Stimulated activated CD4-positive, alpha-beta T cell treated with anti-CD3 and anti-CD28 coated beads, TNF-alpha, amount 100 ng/mL, for 4 hours (primary cell): ENCODE measurements at regions not wholly inside any gene's neighbourhood (a gene's known extent, or its start where the extent isn't known, plus 50 kb on each side); places are given as distances from the start of the nearest gene placed in this dataset.
"Not testable (repeated sequence)": the region's sequence is repeated elsewhere in the genome, so short reads cannot be mapped to it uniquely, and the experiment has no call there.

Experiments used
- DNase-seq, 3 experiments: peaks; one replicate each; pipeline ENCODE4 v3.0.0-alpha.2; 2020; ENCODE audit warnings: low read depth in 3 of 3

- DNase-seq = not testable (repeated sequence)
These were observed 101.9 kb upstream of the SEC22B start for GRCh38 chr1:120278259-120278610.

DNA sequence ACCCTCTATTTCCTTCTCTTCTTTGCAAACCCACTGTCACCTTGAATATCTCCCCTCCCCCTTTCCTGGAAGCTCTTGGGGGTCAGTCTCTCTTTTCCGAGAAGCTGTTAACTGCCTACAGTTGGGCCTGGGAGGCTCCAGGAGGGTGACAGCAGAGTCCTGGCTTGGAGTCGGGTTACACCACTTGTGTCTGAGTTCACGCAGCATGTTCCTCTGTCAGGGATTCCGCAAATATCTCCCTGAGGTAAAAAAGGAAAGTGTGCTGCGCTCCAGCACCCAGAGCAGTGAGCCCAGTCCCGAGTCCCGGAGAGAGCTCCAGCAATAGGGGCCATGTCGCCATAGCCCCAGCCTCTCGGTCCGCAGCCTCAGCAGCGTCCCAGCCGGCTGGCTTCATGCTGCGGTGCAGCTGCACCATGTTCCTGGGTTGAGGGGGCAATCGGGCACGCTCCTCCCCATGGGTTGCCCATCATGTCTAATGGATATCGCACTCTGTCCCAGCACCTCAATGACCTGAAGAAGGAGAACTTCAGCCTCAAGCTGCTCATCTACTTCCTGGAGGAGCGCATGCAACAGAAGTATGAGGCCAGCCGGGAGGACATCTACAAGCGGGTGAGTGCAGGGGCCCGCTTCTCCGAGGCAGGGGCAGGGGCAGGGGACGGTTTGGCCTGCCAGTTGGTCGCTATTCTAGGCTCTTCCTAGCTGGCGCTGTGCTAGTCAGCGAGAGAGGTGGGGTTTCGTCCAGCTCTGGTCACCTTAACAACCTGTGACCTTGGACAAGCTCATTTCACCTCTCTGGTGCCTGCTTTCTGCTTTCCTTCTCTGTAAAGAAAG is 101.3 kb upstream of the SEC22B start:
- DNase-seq = not testable (repeated sequence)

DNA sequence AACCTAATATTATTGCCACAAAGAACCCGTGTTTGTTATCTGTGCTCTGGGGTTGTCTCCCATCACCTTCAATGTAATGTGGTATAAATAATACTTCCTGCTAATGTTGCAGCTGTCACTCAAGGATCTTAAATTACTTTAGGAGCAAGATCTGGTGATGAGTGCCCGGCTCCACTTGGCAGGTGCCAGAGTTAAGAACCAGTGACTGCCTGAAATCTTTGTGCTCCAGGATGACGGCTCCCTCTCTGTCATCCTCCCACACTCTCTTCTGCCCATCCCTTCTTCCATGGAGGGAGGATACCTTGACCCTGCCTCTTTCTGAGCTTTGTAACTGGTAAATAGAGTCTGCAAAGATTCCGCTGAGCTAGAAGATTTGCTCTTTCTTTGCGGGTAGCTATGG is 100.4 kb upstream of the SEC22B start:
- not testable (repeated sequence) for DNase-seq

DNA sequence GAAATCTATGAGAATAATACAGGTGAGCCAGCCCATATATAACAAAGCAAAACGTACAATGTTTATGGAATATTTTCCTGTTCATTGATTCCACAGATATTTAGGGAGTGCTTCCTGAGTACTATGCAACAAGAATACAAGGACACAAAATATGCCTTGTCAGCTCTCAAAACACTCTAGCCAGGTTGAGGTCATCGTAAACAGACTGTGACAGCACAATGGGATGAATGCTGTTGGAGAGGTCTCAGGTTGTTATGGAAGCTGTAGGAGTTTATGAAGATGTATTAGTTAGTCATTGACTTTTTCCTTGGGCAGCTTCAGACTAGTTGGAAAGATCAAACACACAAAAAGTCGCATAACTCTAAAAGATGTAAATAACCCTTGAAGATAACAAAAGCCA is 98.1 kb upstream of the SEC22B start:
- DNase-seq = not testable (repeated sequence)

- DNase-seq = not testable (repeated sequence)
These were observed 97.0 kb upstream of the SEC22B start for GRCh38 chr1:120273363-120273762.

DNA sequence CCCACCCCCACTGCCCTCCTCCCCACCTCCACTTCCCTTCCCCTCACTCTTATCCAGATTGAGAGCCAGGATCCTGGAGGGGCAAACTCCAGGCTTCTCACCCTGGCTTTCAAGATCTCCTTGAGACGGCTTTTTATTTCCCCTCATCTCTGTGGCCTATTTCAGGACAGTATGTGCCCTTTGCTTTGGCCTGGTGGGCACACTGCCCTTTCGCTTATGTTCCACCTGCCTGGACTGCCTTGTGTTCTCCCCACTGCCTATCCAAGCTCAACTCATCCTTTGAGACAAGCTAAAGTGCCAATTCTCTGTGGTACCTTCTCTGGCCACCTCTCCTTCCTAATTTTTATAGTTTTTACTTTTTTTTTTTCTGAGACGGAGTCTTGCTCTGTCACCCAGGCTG is 95.9 kb upstream of the SEC22B start:
- not testable (repeated sequence) for DNase-seq

GRCh38 chr1:120271561-120272221 is 95.4 kb upstream of the SEC22B start:
- DNase-seq = not testable (repeated sequence)

DNA sequence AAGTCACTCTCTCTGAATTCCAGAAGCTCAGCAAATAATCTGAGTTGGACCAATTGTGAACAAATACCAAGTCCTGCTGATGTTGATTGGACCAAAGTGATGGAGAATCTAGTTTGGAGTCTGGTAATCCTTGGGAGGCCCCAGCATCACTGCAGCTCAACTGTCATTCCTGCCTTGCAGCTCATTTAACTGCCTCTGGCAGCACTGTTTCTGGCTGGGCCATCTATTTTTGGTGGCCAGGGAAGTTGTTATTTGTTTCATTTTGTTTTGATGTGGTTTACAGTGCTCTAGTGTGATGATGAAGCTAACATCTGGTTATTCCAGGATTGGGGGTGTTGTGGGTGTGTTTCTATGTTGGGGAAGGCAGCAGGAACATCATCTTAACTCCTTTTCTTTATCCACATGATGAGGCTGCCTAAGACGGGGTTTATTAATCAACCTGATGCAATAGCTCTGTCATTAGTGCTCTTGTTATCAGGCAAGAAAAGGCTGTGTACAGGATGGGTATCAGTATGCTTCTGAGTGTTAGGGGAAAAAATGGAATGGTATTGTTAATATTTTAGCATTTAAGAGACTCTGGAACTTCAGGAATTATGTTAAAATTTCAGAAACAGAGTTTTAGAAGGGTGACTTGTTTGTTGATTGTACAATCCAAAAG is 91.7 kb upstream of the SEC22B start:
- not testable (repeated sequence) for DNase-seq

GRCh38 chr1:120264564-120264963 is 88.2 kb upstream of the SEC22B start:
- not testable (repeated sequence) for DNase-seq

GRCh38 chr1:120262791-120263751 is 86.8 kb upstream of the SEC22B start:
- DNase-seq = not testable (repeated sequence)

DNA sequence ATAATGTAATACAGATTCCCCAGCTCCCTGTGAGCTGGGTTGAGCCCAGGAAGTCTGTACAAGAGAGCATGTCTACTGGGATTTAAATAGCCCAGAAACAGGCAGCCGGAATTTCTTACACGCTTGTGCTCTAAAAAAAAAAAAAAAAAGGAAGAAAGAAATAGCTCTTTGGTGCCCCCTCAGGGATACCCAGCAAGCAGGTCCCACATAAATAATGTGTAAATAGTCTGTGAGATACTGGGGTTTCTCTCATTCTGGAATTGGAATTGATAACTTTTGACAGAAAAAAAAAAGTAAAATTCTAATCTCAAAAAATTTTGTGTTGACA is 81.4 kb upstream of the SEC22B start:
- DNase-seq = not testable (repeated sequence)

GRCh38 chr1:120257064-120257777 is 80.9 kb upstream of the SEC22B start:
- not testable (repeated sequence) for DNase-seq

DNA sequence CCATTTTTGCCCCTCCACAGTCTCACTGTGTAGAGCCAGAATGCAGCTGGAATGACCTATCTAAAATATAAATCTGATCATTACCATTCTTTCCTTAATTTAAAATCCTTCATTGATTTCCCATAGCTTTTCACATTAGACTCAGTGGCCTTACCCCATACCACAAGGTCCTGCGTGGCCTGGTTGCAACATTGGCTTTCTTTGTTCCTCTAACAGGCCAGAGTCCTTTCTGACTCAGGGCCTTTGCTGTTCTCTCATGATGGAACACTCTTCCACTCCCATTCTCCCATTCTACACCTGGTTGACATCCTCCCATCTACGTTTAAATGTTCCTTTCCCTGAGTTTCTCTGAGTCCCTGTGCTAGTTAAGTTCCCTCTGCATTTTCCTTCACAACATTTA is 74.4 kb upstream of the SEC22B start:
- DNase-seq = not testable (repeated sequence)

GRCh38 chr1:120248726-120249427 is 72.6 kb upstream of the SEC22B start:
- not testable (repeated sequence) for DNase-seq

DNA sequence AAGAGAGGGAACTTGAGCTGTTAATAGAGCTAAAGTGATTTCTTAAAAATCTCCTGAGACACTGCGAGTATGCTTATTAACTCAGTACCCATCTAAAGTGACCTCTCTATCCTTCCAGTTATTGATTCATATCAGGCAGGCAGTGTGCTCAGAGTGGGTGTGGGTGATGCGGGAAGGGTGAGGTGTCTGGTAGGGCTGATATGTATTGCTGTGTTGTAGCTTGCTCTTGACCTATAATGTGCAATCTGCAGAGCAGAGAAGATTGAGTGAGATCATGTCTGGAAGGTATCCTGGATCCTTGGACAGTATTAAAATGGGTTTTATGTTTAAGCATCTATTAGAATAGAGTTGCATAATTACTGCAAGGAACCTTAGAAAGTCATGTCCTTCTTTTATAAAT is 71.9 kb upstream of the SEC22B start:
- not testable (repeated sequence) for DNase-seq

DNA sequence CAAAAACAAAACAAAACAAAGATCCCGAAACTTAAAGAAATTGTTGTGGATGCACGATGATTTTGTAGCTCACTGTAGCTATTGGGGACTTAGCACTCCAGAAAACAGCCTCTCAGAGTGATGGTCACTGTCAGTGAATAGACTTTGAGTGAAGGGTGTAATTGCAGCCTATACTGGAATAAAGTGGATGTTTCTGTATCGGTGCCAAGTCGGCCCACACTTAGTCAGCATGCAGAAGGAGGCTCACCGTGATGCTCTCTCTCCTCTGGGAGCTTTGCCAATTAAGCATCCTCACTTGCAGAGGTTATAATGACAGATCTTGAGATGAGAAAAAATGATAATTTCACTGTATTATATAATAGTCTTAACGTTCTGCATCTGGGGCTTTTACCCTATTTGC is 67.5 kb upstream of the SEC22B start:
- not testable (repeated sequence) for DNase-seq

DNA sequence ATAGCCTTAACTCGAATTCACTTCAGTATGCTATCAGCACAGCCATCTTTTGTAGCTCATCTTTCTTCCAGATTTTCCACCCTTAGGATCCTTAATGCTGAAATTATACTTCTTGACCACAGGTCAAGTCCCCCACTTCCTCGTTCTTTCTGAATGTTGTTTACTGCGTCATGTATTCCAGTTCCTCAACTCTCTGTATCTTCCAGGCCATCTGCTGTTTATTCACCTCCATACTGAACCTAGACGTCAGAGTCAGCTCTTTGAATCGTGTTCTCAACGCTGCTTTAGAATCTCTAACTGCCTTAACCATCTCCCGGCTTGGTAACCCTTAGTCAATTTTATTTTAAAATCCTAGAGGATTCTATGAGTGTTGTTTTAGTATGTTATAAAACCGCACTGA is 66.3 kb upstream of the SEC22B start:
- DNase-seq = not testable (repeated sequence)

- DNase-seq = not testable (repeated sequence)
These were observed 65.5 kb upstream of the SEC22B start for GRCh38 chr1:120241868-120242267.

GRCh38 chr1:120240181-120240580 is 63.9 kb upstream of the SEC22B start:
- not testable (repeated sequence) for DNase-seq

- not testable (repeated sequence) for DNase-seq
These were observed 63.0 kb upstream of the SEC22B start for GRCh38 chr1:120239351-120239750.
